Spleen (tissue), 11 donors: ENCODE measurements at regions not wholly inside any gene's neighbourhood (a gene's known extent, or its start where the extent isn't known, plus 50 kb on each side); places are given as distances from the start of the nearest gene placed in this dataset.
"Not testable (repeated sequence)": the region's sequence is repeated elsewhere in the genome, so short reads cannot be mapped to it uniquely, and the experiment has no call there.

ENCODE experiments used
- DNase-seq: peaks from one replicate; pipeline ENCODE4 v3.0.0-alpha.2; 2020
- H3K27ac ChIP-seq, 8 donors: fragments of 200-600 bp; sonication (generic) in 7 of 8; 1 replicate in 4 of 8; 2 replicates in 4 of 8; pipeline versions ENCODE4 v1.5.0 to v1.8.0; 2016 to 2021; ENCODE audit warnings: inconsistent platforms in 4 of 8, mild to moderate bottlenecking in 4 of 8, moderate library complexity in 1 of 8
- H3K27me3 ChIP-seq, 7 donors: fragments of 200-600 bp; sonication (generic) in 6 of 7; replicated peaks in 1 of 7; 1 replicate in 4 of 7; 2 replicates in 3 of 7; pipeline versions ENCODE4 v1.5.0 to v1.8.0; 2016 to 2021; ENCODE audit warnings: inconsistent platforms in 3 of 7, mild to moderate bottlenecking in 1 of 7
- H3K36me3 ChIP-seq, 6 donors: fragments of 200-600 bp; sonication (generic) in 5 of 6; 1 replicate in 4 of 6; 2 replicates in 2 of 6; pipeline versions ENCODE4 v1.5.0 to v1.8.0; 2016 to 2021; ENCODE audit warnings: inconsistent platforms in 2 of 6
- H3K4me1 ChIP-seq, 6 donors: fragments of 200-600 bp; sonication (generic) in 5 of 6; 1 replicate in 3 of 6; 2 replicates in 3 of 6; pipeline versions ENCODE4 v1.5.0 to v1.8.0; 2016 to 2021; ENCODE audit warnings: inconsistent platforms in 3 of 6
- H3K4me3 ChIP-seq, 8 donors: fragments of 200-600 bp; sonication (generic) in 7 of 8; 1 replicate in 4 of 8; 2 replicates in 4 of 8; pipeline versions ENCODE4 v1.5.0 to v1.8.0; 2016 to 2021; ENCODE audit warnings: inconsistent platforms in 4 of 8, mild to moderate bottlenecking in 4 of 8, moderate library complexity in 2 of 8
- H3K9me3 ChIP-seq, 8 donors: fragments of 200-600 bp; sonication (generic) in 7 of 8; 1 replicate in 4 of 8; 2 replicates in 4 of 8; pipeline versions ENCODE4 v1.5.0 to v1.8.0; 2016 to 2021; ENCODE audit warnings: inconsistent platforms in 4 of 8
- CTCF ChIP-seq, 11 experiments: fragments of 200-600 bp in 7 of 11; fragments of 450-650 bp in 4 of 11; sonication (generic) in 4 of 11; IDR thresholded peaks in 8 of 11; conservative IDR thresholded peaks in 3 of 11; 1 replicate in 7 of 11; 2 replicates in 4 of 11; pipeline versions ENCODE4 v1.4.0 to v1.8.0; 2016 to 2021; ENCODE audit warnings: antibody characterized with exemption in 11 of 11, inconsistent platforms in 4 of 11, mild to moderate bottlenecking in 1 of 11
- POLR2A ChIP-seq, 3 donors: fragments of 450-650 bp; IDR thresholded peaks; one replicate each; pipeline ENCODE4 v1.5.1; 2017; ENCODE audit warnings: antibody characterized with exemption in 3 of 3, mild to moderate bottlenecking in 1 of 3
- POLR2AphosphoS5 ChIP-seq, 3 donors: sonication (generic); formaldehyde crosslinking; IDR thresholded peaks; one replicate each; pipeline ENCODE4 v1.5.1; 2017; ENCODE audit warnings: antibody characterized with exemption in 3 of 3
- WGBS, 5 donors: extraction: QIAGEN DNeasy Blood & Tissue Kit in 3 of 5; methylation state at CpG; one replicate each; pipeline versions ENCODE4 v1.1.5 to v1.1.7; 2013 to 2018; 5-methylcytosine and 5-hydroxymethylcytosine counted together
- intact Hi-C: fragments of 100-400 bp; cut with DNase I; formaldehyde crosslinking; loops from one replicate; pipeline ENCODE4 v1.15.0; 2023; ENCODE audit warnings: low total_unique reads
- donor health status: healthy with polysubstance abuse.
- donor health status: DM: no; HTN: no; CAD: no; lungs with moderate emphysema.
- donor health status: DM: no; HTN: no; CAD: no.
- donor health status: Bipolar disorder and iron deficiency.
- donor health status: healthy.
- donor health status: DM: no; HTN: no; CAD: no.
- donor health status: DM: yes; HTN: yes; CAD: no.

DNA sequence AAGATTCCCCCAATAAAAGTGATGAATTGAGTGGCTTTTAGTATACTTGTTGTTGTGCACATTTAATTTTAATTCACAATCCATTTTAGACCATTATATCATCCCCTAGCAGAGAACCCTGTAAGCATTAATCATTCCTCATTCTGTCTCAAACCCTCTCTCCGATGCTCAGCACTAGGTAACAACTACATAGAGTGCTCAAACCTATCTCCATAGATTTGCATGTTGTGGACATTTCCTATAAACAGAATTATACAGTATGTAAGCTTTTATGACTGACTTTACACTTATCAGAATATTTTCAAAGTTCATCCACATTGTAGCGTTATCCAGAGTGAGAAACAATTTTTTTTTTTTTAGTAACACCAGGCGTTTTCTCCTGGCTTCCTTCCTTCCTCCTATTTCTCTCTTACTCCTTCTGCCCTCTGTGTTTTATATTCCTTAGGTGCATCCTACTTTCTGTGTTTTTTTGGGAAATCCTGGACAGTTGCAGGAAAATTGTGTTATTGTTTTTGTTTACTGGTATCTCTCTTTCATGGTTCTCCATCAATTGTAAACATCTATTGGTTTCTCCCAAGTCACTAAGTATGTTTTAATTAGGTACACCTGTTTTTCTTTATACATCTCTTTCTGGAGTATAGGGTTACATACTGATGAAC lies 1528.0 kb upstream of the TPTE start:
- TF ChIP-seq POLR2AphosphoS5 (IDR thresholded peaks at IDR 0.05): no peak
- TF ChIP-seq CTCF (IDR thresholded peaks at IDR 0.05 in 8 of 11, conservative IDR thresholded peaks at IDR 0.05 in 3 of 11): no peak
- TF ChIP-seq POLR2A (IDR thresholded peaks at IDR 0.05): no peak
- WGBS, 5 donors: 31 to 50% (median 40%) methylated on average over 3 of the region's 3 CpGs
- H3K9me3 ChIP-seq: peaks cover 0 to 73% (median 12%) of the 10 kb centered on the region in 8 donors
- no peak overlapping the region for H3K27ac ChIP-seq
- peaks cover 0 to 33% (median 4%) of the 10 kb centered on the region in 7 donors for H3K27me3 ChIP-seq
- intact Hi-C loops: no loop called here
- no peaks in the 10 kb centered on the region for H3K36me3 ChIP-seq
- no peaks in the 10 kb centered on the region for H3K4me1 ChIP-seq
- no peak overlapping the region for H3K4me3 ChIP-seq
- no peak for DNase-seq

DNA sequence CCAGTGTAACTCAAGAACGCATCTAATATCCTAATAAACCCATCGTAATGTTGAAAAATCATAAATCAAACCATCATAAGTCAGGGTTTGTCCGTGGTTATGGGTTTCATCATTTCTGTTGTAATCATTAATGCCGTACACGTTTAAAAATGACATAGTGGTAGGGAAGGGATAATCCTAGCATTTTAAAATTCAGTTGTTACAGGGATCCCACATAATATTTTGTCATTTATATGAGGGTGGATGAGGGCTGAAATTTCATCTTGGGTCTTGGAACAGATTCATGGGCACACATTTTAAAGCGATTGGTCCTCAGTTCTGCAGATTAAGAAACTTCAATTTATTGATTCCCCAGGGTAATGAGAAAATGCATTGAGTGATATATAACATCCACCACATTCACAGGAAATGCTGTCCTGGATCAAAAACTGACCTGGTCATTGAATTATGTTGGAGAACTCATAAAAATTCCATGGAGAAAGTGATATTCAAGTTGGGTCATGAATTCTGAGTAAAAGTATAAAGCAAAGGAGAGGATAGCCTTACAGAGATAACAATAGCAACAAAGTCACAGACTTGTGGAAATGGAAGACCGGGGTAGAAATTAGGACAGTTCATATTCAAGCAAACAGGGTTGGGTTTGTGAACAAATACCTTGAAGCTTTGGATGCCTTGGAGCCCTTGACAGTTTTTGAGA lies 1527.3 kb upstream of the TPTE start:
- Histone ChIP-seq H3K4me1 (no peaks in the 10 kb centered on the region), H3K27me3 (peaks cover 0 to 32% (median 4%) of the 10 kb centered on the region in 7 donors), H3K4me3 (no peak overlapping the region), H3K9me3 (peaks cover 0 to 75% (median 14%) of the 10 kb centered on the region in 8 donors), H3K27ac (no peak overlapping the region), H3K36me3 (no peaks in the 10 kb centered on the region)
- WGBS, 5 donors: 47 to 54% (median 49%) methylated on average over 7 of the region's 7 CpGs
- no peak for DNase-seq
- intact Hi-C loops: no loop called here
- TF ChIP-seq POLR2AphosphoS5 (IDR thresholded peaks at IDR 0.05) (no peak), CTCF (IDR thresholded peaks at IDR 0.05 in 8 of 11, conservative IDR thresholded peaks at IDR 0.05 in 3 of 11) (no peak), POLR2A (IDR thresholded peaks at IDR 0.05) (no peak)

GRCh38 chr21:8994640-8995511 lies 1526.5 kb upstream of the TPTE start:
- Histone ChIP-seq H3K4me1 (no peaks in the 10 kb centered on the region), H3K27me3 (peaks cover 0 to 28% (median 4%) of the 10 kb centered on the region in 7 donors), H3K4me3 (no peak overlapping the region), H3K9me3 (peaks cover 0 to 75% (median 11%) of the 10 kb centered on the region in 8 donors), H3K27ac (no peak overlapping the region), H3K36me3 (no peaks in the 10 kb centered on the region)
- 34 to 49% (median 41%) methylated on average over 7 of the region's 7 CpGs for WGBS, 5 donors
- DNase-seq: no peak
- intact Hi-C loops: no loop called here
- TF ChIP-seq POLR2A (IDR thresholded peaks at IDR 0.05) (no peak), POLR2AphosphoS5 (IDR thresholded peaks at IDR 0.05) (no peak), CTCF (IDR thresholded peaks at IDR 0.05 in 8 of 11, conservative IDR thresholded peaks at IDR 0.05 in 3 of 11) (no peak)

DNA sequence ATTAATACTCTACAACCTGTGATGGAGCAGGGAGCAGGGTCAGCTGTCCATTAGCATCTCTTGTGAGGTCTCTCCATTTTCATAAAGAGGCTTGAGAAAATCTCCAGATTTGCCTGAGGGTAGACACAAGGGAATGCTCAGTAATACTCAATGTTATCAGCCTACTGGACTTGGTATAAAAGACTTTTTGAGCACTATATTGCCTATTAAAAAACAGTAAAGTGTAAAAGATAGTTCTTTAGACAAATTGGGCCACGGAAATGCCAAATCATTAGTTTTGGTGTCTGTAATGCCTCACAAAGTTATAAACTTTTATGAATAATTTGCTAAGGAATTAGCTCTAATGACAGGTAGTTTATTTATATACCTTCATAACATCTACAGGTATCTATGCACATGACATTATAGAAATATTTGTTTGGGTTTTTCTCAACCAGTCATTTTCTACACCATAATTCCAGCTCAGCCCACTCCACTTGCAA lies 1524.9 kb upstream of the TPTE start:
- H3K4me3 ChIP-seq, H3K27ac ChIP-seq, H3K36me3 ChIP-seq, intact Hi-C loops, DNase-seq, H3K4me1 ChIP-seq: not testable (repeated sequence)
- peaks cover 0 to 79% (median 19%) of the 10 kb centered on the region in 8 donors for H3K9me3 ChIP-seq
- H3K27me3 ChIP-seq: peaks cover 0 to 14% (median 4%) of the 10 kb centered on the region in 7 donors
- 29 to 41% (median 36%) methylated on average over 1 of the region's 1 CpG for WGBS, 5 donors
